ENCODE measurements at regions not wholly inside any gene's neighbourhood (a gene's known extent, or its start where the extent isn't known, plus 50 kb on each side); places are given as distances from the start of the nearest gene placed in this dataset.
"Not testable (repeated sequence)": the region's sequence is repeated elsewhere in the genome, so short reads cannot be mapped to it uniquely, and the experiment has no call there.

GRCh38 chr4:118504927-118505326 lies 152.1 kb upstream of the PRSS12 start:
- DNase-seq = not testable (repeated sequence)

GRCh38 chr4:118505491-118505890 lies 152.7 kb upstream of the PRSS12 start:
- DNase-seq = not testable (repeated sequence)

DNA sequence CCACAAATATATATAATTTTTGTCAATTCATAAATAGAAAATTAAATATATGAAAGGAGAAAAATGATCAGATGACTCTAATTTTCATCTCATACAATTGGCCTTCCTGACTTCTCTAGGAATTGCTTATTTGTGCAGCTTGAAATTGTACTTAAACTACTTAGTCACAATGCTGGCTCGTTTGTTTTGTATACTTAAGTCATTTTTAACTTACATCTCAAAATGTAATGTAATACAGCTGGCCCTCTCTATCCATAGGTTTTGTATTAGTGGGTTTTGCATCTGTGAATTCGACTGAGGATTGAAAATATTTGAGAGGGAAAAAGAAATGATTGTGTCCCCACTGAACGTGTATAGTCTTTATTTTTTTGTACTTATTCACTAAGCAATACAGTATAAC lies 160.1 kb upstream of the PRSS12 start:
- not testable (repeated sequence) for DNase-seq

- DNase-seq = not testable (repeated sequence)
These were observed 161.5 kb upstream of the PRSS12 start for GRCh38 chr4:118514332-118514731.

DNA sequence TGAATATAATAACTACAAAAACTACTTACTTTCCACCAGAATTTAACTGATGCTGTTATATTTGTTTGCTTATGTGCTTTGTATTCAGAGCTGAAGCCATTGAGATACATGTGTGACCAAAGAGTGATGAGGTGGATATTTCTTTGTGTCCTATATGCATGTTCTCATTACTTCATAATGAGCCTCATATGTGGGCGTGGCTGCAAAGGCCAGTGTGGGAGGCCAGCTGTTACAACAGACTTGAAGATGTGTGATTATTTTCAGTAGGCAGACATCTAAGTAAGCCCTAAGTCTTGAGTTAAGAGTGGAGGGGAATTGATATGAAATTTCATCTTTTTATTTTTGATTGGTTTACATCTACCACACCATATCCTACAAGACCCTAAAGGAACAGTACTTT lies 163.3 kb upstream of the PRSS12 start:
- not testable (repeated sequence) for DNase-seq

DNA sequence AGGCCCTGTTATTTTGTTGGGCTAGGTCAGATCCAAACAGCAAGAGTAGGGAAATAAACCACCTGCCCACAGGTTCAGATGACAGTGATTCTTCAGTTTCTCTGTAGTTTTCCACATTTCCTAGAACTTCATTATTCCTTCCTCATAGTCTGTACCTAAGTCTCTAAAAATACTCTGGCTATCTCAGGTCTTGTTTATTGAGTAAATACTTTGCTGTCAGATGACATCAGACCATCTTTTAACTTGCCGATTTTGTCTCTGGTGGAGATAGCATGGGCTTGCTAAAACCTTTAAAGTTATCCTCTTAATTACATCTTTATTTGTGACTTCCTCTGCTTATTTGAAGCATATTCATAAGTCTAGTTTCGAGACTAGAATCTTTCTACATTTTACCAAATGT lies 155.1 kb upstream of the METTL14 start:
- not testable (repeated sequence) for DNase-seq

GRCh38 chr4:118531947-118532346 lies 153.2 kb upstream of the METTL14 start:
- not testable (repeated sequence) for DNase-seq

GRCh38 chr4:118535788-118536187 lies 149.4 kb upstream of the METTL14 start:
- DNase-seq = not testable (repeated sequence)

DNA sequence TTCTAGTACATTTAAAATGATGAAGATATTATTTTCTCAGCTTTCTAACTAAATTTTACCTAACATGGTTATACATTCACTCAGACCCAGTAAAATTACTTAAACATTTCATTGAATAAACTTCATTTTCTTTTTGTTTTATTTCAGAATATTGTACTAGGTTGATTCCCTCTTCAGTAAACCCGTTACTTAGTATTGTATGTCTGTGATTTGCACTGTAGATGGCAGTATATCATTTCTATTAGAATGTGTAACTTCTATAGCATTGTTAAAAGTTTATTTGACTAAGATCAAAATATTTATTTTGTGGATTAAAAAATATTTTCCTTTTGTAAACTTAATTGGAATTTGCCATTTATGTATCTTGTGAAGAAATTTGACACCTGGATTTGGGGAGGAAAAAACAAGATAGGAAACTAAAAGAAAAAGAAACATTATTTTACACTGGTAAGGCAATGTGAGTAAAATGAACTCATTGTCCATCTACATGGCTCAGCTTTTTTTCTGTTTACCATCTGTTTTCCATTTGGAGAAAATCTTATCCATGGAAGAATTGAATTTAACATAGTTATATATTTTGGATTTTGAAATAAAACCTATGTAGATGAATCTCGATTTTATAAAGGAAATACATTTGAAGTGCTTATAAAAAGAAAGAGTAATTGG lies 145.6 kb upstream of the METTL14 start:
- not testable (repeated sequence) for DNase-seq

DNA sequence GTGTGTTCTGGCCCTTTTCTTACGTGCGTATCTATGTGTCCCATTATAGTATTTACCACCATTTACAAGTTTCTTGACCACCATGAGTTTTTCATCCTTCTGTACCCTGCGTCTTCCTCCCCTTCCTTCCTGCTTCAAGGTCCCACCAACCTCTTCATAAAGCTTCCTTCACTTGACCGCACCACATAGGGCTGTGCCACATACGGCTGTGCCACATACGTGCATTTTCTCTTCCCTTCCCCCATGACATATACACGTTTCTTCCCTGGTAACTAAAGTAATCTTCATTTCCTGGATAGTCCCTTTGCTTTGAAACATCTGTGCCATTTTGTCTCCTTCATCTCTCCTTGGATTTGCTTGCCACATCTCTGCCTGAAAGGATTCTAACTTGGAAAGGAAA lies 128.6 kb upstream of the METTL14 start:
- DNase-seq = not testable (repeated sequence)

GRCh38 chr4:118557298-118557851 lies 127.8 kb upstream of the METTL14 start:
- no peak for DNase-seq

DNA sequence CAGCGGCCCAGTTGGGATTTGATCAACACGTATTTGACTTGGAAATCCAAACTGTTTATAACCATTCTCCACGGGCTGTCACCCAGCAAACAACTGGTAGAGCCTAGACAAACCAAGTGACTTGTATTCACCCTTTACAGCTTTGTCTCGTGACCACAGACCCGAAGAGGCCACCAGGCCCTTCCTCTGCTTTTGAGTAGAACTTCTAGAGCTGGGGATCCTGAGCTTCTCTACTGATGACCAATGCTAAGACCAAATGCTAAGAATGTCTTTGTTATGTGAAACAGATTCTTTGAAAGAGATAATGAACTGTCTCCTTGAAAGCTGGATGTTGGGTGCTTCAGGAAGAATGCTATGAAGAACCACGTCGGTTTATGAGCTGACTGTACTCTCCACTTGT lies 127.0 kb upstream of the METTL14 start:
- not testable (repeated sequence) for DNase-seq

- not testable (repeated sequence) for DNase-seq
These were observed 123.6 kb upstream of the METTL14 start for GRCh38 chr4:118561559-118561958.

- not testable (repeated sequence) for DNase-seq
These were observed 119.1 kb upstream of the METTL14 start for GRCh38 chr4:118566003-118566513.

DNA sequence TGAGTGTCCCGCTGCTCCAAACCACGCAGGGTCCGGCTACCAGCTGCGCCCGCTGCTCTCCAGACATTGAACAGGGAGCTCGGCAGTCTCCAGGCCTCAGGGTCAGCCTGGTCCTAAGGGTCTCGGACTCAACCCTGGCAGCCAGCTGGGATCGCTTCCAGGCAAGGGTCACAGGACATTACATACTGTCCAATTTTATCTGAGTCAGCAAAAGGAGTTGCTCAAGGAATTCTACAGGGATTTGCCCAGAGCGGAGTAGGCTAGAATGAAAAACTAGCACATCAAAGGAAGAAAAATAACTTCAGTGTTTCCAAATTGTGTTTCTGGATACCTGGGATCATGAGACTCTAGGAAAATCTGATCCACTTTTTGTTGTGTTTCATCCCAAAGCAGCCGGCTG lies 112.2 kb upstream of the METTL14 start:
- DNase-seq = not testable (repeated sequence)

GRCh38 chr4:118574251-118574913 lies 110.8 kb upstream of the METTL14 start:
- not testable (repeated sequence) for DNase-seq

GRCh38 chr4:118575057-118575456 lies 110.1 kb upstream of the METTL14 start:
- not testable (repeated sequence) for DNase-seq

DNA sequence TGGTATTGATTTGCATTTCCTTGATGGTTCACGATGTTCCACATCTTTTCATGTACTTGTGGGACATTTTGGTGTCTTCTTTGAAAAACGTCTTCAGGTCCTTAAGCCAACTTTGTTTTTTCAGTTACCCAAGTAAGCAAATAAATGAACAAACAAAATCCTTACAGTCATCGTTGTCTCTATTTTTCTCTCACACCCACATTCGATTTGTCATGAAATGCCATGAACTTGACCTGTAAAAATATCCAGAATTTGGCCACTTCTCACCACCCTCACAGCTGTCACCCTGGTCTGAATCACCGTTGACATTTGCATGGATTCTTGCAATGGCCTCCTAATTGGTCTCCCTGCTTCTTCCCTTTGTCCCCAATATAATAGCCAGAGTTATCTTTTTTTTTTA lies 109.5 kb upstream of the METTL14 start:
- DNase-seq = not testable (repeated sequence)

GRCh38 chr4:118576709-118577219 lies 108.4 kb upstream of the METTL14 start:
- DNase-seq = not testable (repeated sequence)

DNA sequence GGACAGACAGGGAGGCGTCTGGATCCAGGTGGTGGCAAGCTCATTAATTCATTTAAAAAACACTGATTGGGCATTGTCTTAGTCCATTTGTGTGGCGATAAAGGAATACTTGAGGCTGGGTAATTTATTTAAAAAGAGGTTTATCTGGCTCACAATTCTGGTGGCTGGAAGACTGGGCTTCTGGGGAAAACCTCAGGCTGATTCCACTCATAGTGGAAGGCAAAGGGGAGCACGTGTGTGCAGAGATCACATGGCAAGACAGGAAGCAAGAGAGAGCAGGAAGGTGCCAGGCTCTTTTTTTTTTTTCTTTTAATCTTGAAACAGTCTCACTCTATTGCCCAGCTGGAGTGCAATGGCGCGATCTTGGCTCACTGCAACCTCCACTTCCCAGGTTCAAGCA lies 100.2 kb upstream of the METTL14 start:
- DNase-seq = no peak

DNA sequence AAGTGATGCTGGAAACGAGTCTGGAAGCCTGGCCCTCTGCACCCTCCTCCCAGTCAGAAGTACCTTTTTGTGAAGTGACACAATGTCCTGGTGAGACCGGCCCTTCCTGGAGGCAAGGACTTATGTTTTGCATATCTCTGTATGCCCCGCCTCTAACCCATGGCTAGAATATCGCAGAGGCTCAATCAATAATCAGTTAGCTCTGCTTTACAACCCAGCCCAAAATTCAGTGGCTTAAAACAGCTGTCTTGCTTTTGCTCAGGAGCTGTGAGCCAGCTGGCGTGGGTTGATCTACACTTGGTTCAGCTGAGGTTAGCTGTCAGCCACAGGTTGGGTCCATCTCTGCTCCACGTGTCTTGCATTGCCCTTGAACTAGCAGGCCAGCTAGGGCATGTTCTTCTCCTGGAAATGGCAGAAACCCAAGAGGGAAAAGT lies 98.8 kb upstream of the METTL14 start:
- DNase-seq = no peak

- DNase-seq = no peak
These were observed 97.9 kb upstream of the METTL14 start for GRCh38 chr4:118587116-118587831.

DNA sequence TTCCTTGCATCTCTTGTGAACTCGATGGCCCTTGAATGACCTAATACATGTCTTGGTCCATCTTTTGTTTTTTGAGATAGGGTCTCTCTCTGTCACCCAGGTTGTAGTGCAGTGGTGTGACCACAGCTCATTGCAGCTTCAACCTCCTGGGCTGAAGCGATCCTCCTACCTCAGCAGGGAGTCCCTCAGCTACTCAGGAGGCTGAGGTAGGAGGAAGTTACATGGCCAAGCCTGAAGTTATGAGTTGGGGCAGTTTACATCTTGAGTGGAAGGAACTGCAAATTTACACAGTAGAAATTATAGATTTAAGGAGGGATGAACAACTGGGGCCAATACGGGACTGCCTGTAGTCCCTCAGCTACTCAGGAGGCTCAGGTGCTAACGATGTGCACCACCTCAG lies 97.2 kb upstream of the METTL14 start:
- DNase-seq = no peak

All from stimulated activated CD4-positive, alpha-beta T cell treated with anti-CD3 and anti-CD28 coated beads, Interleukin-4, amount 100 ng/mL, for 4 hours (primary cell).